HEK293T (cell line): ENCODE measurements at regions not wholly inside any gene's neighbourhood (a gene's known extent, or its start where the extent isn't known, plus 50 kb on each side); places are given as distances from the start of the nearest gene placed in this dataset.

ENCODE experiments used
- ELF4 ChIP-seq: fragments of 450-650 bp; IDR thresholded peaks from 2 replicates; pipeline ENCODE4 v1.6.1; 2017; ENCODE audit warnings: antibody characterized with exemption
- FOXA1 ChIP-seq: fragments of 450-650 bp; IDR thresholded peaks from 2 replicates; pipeline ENCODE4 v1.6.1; 2016; ENCODE audit warnings: mild to moderate bottlenecking
- HDGF ChIP-seq: fragments of 450-650 bp; IDR thresholded peaks from 2 replicates; pipeline ENCODE4 v1.6.1; 2017; ENCODE audit warnings: antibody characterized with exemption, borderline replicate concordance
- TARDBP ChIP-seq: fragments of 450-650 bp; IDR thresholded peaks from 2 replicates; pipeline ENCODE4 v1.6.1; 2016

DNA sequence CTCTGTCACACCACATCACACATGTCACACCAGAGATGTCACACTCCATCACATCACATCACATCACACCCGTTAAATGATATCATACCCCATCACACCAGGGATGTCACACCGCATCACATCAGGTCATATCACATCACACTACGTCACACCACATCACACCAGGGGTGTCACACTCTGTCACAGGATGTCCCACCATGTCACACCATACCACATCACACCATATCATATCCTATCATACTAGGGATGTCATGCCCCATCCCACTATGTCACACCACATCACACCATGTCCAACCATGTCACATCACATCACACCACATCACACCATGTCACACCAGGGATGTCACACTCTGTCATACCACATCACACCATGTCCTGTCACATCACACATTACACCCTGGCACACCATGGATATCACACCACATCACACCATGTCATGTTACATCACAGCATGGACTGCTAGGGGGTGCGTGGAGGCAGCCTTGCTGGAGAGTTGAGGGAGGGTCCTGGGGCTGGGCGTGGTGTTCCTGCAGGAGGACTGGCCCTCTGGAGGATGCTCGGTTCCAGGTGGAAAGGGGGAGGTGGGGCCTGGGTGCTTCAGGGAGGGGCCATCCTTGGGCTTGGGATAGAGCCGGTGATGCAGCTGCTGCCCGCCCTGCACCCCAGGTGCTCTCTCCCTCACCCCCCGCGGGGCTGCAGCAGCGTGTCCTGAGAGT, 134.6 kb downstream of the TMEM121 start:
- TF ChIP-seq HDGF (no peak), ELF4 (no peak), TARDBP (no peak), FOXA1 (no peak)
